ENCODE measurements at regions not wholly inside any gene's neighbourhood (a gene's known extent, or its start where the extent isn't known, plus 50 kb on each side); places are given as distances from the start of the nearest gene placed in this dataset.

DNA sequence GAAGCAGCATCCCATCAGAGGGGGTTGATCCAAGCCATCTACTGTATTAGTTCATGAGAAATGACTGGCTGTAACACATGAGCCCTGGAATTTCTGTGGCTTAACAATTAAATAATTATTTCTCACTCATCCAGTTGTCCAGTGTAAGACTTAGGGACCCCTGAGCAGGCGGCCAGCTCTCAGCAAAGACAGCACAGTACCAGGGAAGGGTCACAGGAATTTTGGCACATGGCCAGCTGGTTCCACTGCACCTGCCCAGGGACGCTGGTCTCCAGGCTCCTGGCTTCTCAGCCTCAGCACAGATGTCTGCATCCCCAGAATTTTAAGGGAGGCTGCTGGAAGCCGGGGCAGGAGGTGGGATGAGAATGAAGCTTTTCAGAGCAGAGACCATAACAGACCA lies 93.7 kb upstream of the DHRSX start:
- Histone ChIP-seq H3K27ac (no peak overlapping the region), H3K4me3 (no peak overlapping the region), H3K27me3 (no peaks in the 10 kb centered on the region), H3K9me3 (no peaks in the 10 kb centered on the region), H3K36me3 (no peaks in the 10 kb centered on the region), H3K4me1 (no peaks in the 10 kb centered on the region)
- TF ChIP-seq, protein P1, sequence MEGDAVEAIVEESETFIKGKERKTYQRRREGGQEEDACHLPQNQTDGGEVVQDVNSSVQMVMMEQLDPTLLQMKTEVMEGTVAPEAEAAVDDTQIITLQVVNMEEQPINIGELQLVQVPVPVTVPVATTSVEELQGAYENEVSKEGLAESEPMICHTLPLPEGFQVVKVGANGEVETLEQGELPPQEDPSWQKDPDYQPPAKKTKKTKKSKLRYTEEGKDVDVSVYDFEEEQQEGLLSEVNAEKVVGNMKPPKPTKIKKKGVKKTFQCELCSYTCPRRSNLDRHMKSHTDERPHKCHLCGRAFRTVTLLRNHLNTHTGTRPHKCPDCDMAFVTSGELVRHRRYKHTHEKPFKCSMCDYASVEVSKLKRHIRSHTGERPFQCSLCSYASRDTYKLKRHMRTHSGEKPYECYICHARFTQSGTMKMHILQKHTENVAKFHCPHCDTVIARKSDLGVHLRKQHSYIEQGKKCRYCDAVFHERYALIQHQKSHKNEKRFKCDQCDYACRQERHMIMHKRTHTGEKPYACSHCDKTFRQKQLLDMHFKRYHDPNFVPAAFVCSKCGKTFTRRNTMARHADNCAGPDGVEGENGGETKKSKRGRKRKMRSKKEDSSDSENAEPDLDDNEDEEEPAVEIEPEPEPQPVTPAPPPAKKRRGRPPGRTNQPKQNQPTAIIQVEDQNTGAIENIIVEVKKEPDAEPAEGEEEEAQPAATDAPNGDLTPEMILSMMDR (IDR thresholded peaks at IDR 0.05) = no peak
- DNase-seq (no peak), ATAC-seq (no peak)
- intact Hi-C loops (cut with DNase I) = loop anchor here (10.0 kb wide), 1 partner anchor 930 kb away; no protein-coding TSS in a partner anchor

DNA sequence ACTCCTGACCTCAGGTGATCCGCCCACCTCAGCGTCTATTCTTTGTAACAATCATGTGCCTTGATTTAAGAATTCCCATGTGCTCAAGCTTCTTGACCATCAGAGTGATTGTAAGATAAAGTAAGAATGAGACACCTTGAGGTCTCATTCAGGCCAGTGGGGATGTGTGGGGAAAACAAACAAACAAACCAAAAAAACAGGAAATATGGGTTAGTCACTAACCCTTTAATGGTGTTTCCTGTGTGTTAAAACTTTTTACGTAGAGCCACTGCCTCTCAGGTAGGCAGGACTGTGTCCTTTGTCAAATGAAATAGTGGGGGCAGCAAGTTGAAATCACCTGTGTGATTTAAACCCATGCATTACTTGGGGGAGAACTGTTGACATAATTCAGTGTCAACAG lies 91.5 kb upstream of the DHRSX start:
- H3K36me3 ChIP-seq = no peaks in the 10 kb centered on the region
- no peak for DNase-seq
- intact Hi-C loops (cut with DNase I) = loop anchor here (10.0 kb wide), 1 partner anchor 927 kb away; no protein-coding TSS in a partner anchor
- TF ChIP-seq, protein P1 (IDR thresholded peaks at IDR 0.05) = no peak
- no peak overlapping the region for H3K27ac ChIP-seq
- ATAC-seq = no peak
- no peaks in the 10 kb centered on the region for H3K4me1 ChIP-seq
- H3K9me3 ChIP-seq = no peaks in the 10 kb centered on the region
- H3K4me3 ChIP-seq = no peak overlapping the region
- no peaks in the 10 kb centered on the region for H3K27me3 ChIP-seq

DNA sequence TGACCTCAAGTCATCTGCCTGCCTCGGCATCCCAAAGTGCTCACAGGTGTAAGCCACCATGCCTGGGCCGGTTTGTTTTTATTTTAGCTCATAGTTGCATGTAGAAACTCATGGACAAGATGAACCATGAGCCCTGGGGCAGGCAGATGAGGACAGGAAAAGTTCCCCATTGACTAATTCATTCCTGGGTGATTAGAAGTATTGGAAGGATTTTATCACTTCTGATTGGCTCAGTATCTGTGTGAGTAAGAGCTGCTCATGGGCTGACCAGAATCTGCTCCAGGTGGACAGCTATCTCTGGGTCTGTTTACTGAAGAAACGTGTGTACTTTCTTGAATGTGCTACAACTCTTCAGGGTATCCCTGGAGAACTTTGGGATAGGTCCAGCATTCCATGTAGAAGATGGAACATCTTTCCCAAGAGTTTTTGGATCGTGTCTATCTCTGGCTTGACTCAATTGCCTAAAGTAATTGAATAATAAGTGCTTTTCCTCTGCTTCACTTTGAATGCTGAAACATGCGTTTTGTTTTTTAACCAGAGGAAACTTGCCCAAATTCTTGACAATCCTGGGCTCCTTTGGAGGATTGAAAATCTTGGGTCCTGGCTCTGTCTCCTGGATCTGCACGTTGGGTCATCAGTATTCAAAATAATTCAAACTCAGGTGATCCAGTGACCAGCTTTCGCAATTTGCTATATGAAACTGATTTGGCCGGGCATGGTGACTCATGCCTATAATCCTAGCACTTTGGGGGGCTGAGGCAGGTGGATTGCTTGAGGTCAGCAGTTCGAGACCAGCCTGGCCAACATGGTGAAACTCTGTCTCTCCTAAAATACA lies 88.6 kb upstream of the DHRSX start:
- H3K4me3 ChIP-seq = no peak overlapping the region
- no peaks in the 10 kb centered on the region for H3K27me3 ChIP-seq
- H3K4me1 ChIP-seq = no peaks in the 10 kb centered on the region
- H3K9me3 ChIP-seq = no peaks in the 10 kb centered on the region
- DNase-seq (no peak), ATAC-seq (no peak)
- H3K36me3 ChIP-seq = no peaks in the 10 kb centered on the region
- no peak overlapping the region for H3K27ac ChIP-seq
- TF ChIP-seq, protein P1 (IDR thresholded peaks at IDR 0.05) = no peak
- intact Hi-C loops (cut with DNase I) = loop anchor here (10.0 kb wide), 1 partner anchor 925 kb away; no protein-coding TSS in a partner anchor

DNA sequence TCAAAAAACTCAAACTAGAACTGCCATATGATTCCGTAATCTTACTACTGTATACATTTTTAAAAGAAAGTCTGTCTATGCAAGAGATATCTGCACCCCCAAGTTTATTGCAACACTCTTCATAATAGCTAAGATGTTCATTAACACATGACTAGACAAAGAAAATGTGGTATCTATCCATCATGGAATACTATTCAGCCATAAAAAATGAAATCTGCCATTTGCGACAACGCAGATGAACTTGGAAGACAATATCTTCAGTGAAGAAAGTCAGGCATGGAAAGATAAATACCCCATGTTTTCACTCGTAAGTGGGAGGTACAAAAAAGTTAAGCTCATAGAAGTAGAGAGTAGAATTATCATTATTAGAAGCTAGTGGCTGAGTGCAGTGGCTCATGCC lies 87.3 kb upstream of the DHRSX start:
- Histone ChIP-seq H3K27me3 (peaks cover 9% of the 10 kb centered on the region), H3K27ac (no peak overlapping the region), H3K4me3 (no peak overlapping the region), H3K9me3 (no peaks in the 10 kb centered on the region), H3K36me3 (no peaks in the 10 kb centered on the region), H3K4me1 (no peaks in the 10 kb centered on the region)
- TF ChIP-seq, protein P1 (IDR thresholded peaks at IDR 0.05) = no peak
- intact Hi-C loops (cut with DNase I) = no loop called here
- DNase-seq (no peak), ATAC-seq (no peak)

DNA sequence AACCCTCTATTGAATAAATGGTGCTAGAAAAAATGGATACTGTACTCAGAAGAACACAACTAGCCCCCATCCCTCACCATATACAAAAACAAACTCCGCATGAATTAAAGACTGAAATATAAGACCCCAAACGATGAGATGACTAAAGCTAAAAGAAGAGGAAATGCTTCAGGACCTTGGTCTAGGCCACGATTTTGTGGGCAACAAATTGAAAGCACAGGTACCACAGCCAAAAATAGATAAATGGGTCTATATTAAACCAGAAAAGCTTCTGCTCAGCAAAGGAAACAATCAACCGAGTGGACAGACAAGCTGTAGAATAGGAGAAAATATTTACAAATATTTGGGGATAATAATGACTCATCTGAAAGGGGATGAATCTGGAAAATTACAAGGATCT lies 86.4 kb upstream of the DHRSX start:
- TF ChIP-seq, protein P1 (IDR thresholded peaks at IDR 0.05) = no peak
- Histone ChIP-seq H3K4me3 (no peak overlapping the region), H3K4me1 (no peaks in the 10 kb centered on the region), H3K36me3 (no peaks in the 10 kb centered on the region), H3K9me3 (no peaks in the 10 kb centered on the region), H3K27me3 (peaks cover 18% of the 10 kb centered on the region), H3K27ac (no peak overlapping the region)
- intact Hi-C loops (cut with DNase I) = no loop called here
- ATAC-seq = no peak
- DNase-seq = no peak

Measured in upper lobe of right lung (tissue), 1 donor.